Kidney (tissue), 13 donors: ENCODE measurements at regions not wholly inside any gene's neighbourhood (a gene's known extent, or its start where the extent isn't known, plus 50 kb on each side); places are given as distances from the start of the nearest gene placed in this dataset.
"Not testable (repeated sequence)": the region's sequence is repeated elsewhere in the genome, so short reads cannot be mapped to it uniquely, and the experiment has no call there.

Source experiments
- DNase-seq, 5 donors: peaks; one replicate each; pipeline ENCODE4 v3.0.0-alpha.2; 2013 to 2020
- FAIRE-seq: peaks from 2 replicates; lab custom pipeline; 2012; peaks lifted over from hg19 to GRCh38; lab: Jason Lieb, UNC
- H3K27ac ChIP-seq, 2 donors: one replicate each; pipeline ENCODE4 v1.7.0; 2013; ENCODE audit warnings: low read depth in 2 of 2, low read length in 2 of 2, inconsistent platforms in 1 of 2
- H3K27me3 ChIP-seq: one replicate; pipeline ENCODE4 v1.7.1; 2013; ENCODE audit warnings: low read length, inconsistent platforms; ENCODE audit not compliant: control insufficient read depth, insufficient read depth
- H3K36me3 ChIP-seq, 3 donors: one replicate each; pipeline versions ENCODE4 v1.7.0 to v1.7.1; 2013; ENCODE audit warnings: low read length in 3 of 3, control low read depth in 1 of 3, inconsistent platforms in 1 of 3; ENCODE audit not compliant: insufficient read depth in 3 of 3, control insufficient read depth in 2 of 3
- H3K4me1 ChIP-seq, 3 donors: one replicate each; pipeline versions ENCODE4 v1.7.0 to v1.7.1; 2013; ENCODE audit warnings: low read length in 3 of 3, inconsistent platforms in 1 of 3, low read depth in 1 of 3; ENCODE audit not compliant: control insufficient read depth in 2 of 3, insufficient read depth in 2 of 3
- H3K4me3 ChIP-seq, 3 donors: one replicate each; pipeline versions ENCODE4 v1.7.0 to v1.8.1; 2013; ENCODE audit warnings: low read length in 3 of 3, control low read depth in 1 of 3, inconsistent platforms in 1 of 3
- H3K9ac ChIP-seq, 3 donors: one replicate each; pipeline versions ENCODE4 v1.7.0 to v1.7.1; 2013; ENCODE audit warnings: low read length in 3 of 3, control low read depth in 1 of 3, inconsistent platforms in 1 of 3
- H3K9me3 ChIP-seq, 3 donors: one replicate each; pipeline versions ENCODE4 v1.7.0 to v1.7.1; 2013; ENCODE audit warnings: low read length in 3 of 3, control low read depth in 1 of 3, inconsistent platforms in 1 of 3; ENCODE audit not compliant: control insufficient read depth in 2 of 3, insufficient read depth in 1 of 3
- CTCF ChIP-seq: IDR thresholded peaks from 3 replicates; pipeline ENCODE4 v1.5.1; 2012; ENCODE audit warnings: mild to moderate bottlenecking, moderate library complexity, borderline replicate concordance; ENCODE audit not compliant: insufficient read depth; ENCODE audit errors: extremely low read depth
- intact Hi-C: fragments of 100-400 bp; cut with DNase I; formaldehyde crosslinking; loops from one replicate; pipeline ENCODE4 v1.11.1; 2022
- donor health status: control.
- donor health status: control.
- donor health status: control.
- donor health status: control.
- donor health status: control.
- donor health status: DM: yes; HTN: yes; CAD: no.
- donor health status: Normal renal cell carcinoma (clear cell type).

GRCh38 chrX:113389846-113390245 lies 549.2 kb upstream of the AMOT start:
- Histone ChIP-seq H3K4me3 (no peak overlapping the region), H3K9ac (no peak overlapping the region), H3K9me3 (no peaks in the 10 kb centered on the region), H3K27ac (no peak overlapping the region), H3K36me3 (no peaks in the 10 kb centered on the region), H3K27me3 (peaks cover 2% of the 10 kb centered on the region), H3K4me1 (no peaks in the 10 kb centered on the region)
- DNase-seq (no peak), FAIRE-seq (no peak)
- intact Hi-C loops = no loop called here
- no peak for TF ChIP-seq CTCF

- intact Hi-C loops = no loop called here
- Histone ChIP-seq H3K36me3 (no peaks in the 10 kb centered on the region), H3K27ac (no peak overlapping the region), H3K4me1 (no peaks in the 10 kb centered on the region), H3K9me3 (no peaks in the 10 kb centered on the region), H3K27me3 (peaks cover 2% of the 10 kb centered on the region), H3K9ac (no peak overlapping the region), H3K4me3 (no peak overlapping the region)
- TF ChIP-seq CTCF = no peak
- FAIRE-seq (no peak), DNase-seq (peak in 2 of 5 donors; percentile 2 to 39)
Measured at GRCh38 chrX:113384628-113385027, 544.0 kb upstream of the AMOT start.

- DNase-seq, H3K36me3 ChIP-seq, FAIRE-seq, H3K9me3 ChIP-seq, H3K4me1 ChIP-seq, H3K27ac ChIP-seq, intact Hi-C loops, H3K27me3 ChIP-seq, H3K9ac ChIP-seq, H3K4me3 ChIP-seq: not testable (repeated sequence)
Measured at GRCh38 chrX:113373421-113373820, 532.8 kb upstream of the AMOT start.

- Histone ChIP-seq H3K27ac (no peak overlapping the region), H3K9ac (no peak overlapping the region), H3K4me1 (no peaks in the 10 kb centered on the region), H3K4me3 (no peak overlapping the region), H3K9me3 (no peaks in the 10 kb centered on the region), H3K27me3 (no peaks in the 10 kb centered on the region), H3K36me3 (no peaks in the 10 kb centered on the region)
- intact Hi-C loops = no loop called here
- TF ChIP-seq CTCF = no peak
- peak in 1 of 5 donors; percentile 0 for DNase-seq
- no peak for FAIRE-seq
Measured at GRCh38 chrX:113370006-113370405, 529.4 kb upstream of the AMOT start.
